ENCODE measurements at regions not wholly inside any gene's neighbourhood (a gene's known extent, or its start where the extent isn't known, plus 50 kb on each side); places are given as distances from the start of the nearest gene placed in this dataset.

GRCh38 chr6:156352861-156353260 lies 424.3 kb upstream of the ARID1B start:
- Mint-ChIP-seq H3K9me3 (peaks cover 4% of the 10 kb centered on the region), H3K4me3 (no peak overlapping the region), H3K27ac (no peak overlapping the region), H3K27me3 (no peaks in the 10 kb centered on the region), H3K4me1 (no peaks in the 10 kb centered on the region), H3K36me3 (ENCODE audit: low read depth) (peaks cover 17% of the 10 kb centered on the region)
- ATAC-seq (replicated peaks): no peak

DNA sequence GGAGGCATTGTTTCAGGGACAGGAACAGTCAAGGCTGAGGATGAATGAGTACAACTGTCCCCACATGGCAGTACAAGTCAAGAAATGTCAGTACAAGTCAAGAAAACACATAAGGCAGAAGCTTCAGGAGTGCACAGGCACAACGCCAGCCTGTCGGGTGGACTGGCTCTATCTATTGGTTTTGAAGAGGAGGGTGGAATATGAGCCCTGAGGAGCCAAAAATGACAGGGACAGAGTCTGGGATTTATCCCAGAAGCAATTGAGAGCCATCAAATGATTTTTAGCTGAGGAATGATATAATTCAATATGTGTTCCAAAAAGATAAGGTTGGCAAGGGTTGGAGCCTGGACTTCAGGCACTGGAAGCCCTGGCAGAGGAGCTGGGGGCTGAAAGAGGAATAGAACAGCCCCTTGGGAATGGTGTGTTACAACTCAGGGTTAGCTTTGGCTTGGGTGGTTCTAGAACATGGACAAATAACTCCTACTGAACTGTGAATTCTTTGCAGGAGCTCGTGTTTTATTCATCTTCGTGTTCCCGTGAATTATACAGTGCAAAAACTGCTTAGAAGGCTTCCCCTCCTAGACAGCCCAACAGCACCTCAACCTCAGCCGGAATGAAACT lies 425.7 kb upstream of the ARID1B start:
- Mint-ChIP-seq H3K27me3 (no peaks in the 10 kb centered on the region), H3K4me1 (no peaks in the 10 kb centered on the region), H3K27ac (no peak overlapping the region), H3K9me3 (peaks cover 4% of the 10 kb centered on the region), H3K4me3 (no peak overlapping the region), H3K36me3 (ENCODE audit: low read depth) (peaks cover 11% of the 10 kb centered on the region)
- no peak for ATAC-seq (replicated peaks)

DNA sequence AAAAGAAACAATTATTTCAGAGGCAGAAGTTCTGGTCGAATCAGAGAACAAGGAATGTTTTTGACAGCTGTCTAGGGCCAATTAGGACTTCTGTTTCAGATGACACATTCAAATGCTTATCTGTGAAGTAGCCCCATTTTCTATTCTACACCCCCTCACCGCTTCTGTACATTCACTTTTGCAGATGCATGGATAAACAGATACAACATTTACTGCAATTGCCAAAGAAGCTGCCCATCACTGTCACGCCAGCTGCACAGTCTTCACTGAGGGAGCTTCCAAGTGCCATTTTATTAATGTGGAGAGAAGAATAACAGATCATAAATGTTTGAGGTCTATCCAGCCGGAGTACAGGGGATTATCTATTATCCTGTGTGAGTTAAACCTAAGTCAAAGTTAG lies 426.8 kb upstream of the ARID1B start:
- no peaks in the 10 kb centered on the region for H3K27me3 Mint-ChIP-seq
- H3K4me1 Mint-ChIP-seq: no peaks in the 10 kb centered on the region
- no peak overlapping the region for H3K4me3 Mint-ChIP-seq
- peaks cover 4% of the 10 kb centered on the region for H3K9me3 Mint-ChIP-seq
- no peak for ATAC-seq (replicated peaks)
- no peak overlapping the region for H3K27ac Mint-ChIP-seq
- no peaks in the 10 kb centered on the region for H3K36me3 Mint-ChIP-seq (ENCODE audit: low read depth)

DNA sequence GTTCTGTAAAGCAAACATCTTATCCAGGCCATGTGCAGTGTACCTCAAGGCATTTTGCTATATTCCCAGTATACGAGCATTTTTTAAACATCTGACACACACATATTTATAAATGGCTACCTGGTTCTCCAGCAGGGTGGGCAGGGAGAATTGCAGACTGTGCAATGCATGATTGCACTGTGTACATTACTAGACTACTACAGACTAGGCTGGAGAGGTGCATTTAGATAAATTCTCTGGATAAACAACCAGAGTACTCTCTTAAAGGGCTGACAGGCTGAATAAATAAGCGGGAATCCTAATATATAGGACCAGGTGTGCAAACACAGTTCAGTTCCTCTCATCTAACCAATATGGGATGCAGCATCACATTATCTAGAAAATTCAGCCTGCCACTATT lies 428.3 kb upstream of the ARID1B start:
- no peaks in the 10 kb centered on the region for H3K4me1 Mint-ChIP-seq
- no peak for ATAC-seq (replicated peaks)
- no peak overlapping the region for H3K27ac Mint-ChIP-seq
- no peaks in the 10 kb centered on the region for H3K27me3 Mint-ChIP-seq
- H3K36me3 Mint-ChIP-seq (ENCODE audit: low read depth): no peaks in the 10 kb centered on the region
- no peak overlapping the region for H3K4me3 Mint-ChIP-seq
- peaks cover 4% of the 10 kb centered on the region for H3K9me3 Mint-ChIP-seq

DNA sequence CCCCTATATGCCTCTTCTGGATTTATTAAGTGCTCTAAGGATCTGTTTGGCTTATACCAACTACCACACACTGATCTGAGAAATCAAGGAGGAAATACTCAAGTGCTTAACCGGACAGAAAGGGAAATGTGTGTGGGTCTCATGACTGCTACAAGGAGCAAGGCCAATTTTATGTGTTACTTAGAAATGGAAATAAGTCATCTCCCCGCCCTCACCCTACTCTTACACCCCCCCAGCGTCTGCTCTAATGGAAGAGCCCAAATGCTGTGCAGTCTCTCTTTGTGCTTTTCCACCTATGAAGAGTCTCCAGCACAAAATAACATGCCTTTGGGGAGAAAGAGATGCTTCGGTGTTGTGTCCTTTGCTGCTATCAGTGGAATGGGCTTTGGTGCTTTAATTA lies 428.8 kb upstream of the ARID1B start:
- H3K36me3 Mint-ChIP-seq (ENCODE audit: low read depth): no peaks in the 10 kb centered on the region
- H3K27me3 Mint-ChIP-seq: no peaks in the 10 kb centered on the region
- H3K9me3 Mint-ChIP-seq: peaks cover 4% of the 10 kb centered on the region
- H3K4me3 Mint-ChIP-seq: no peak overlapping the region
- no peak overlapping the region for H3K27ac Mint-ChIP-seq
- ATAC-seq (replicated peaks): no peak
- no peaks in the 10 kb centered on the region for H3K4me1 Mint-ChIP-seq

- peaks cover 4% of the 10 kb centered on the region for H3K9me3 Mint-ChIP-seq
- no peak overlapping the region for H3K27ac Mint-ChIP-seq
- H3K36me3 Mint-ChIP-seq (ENCODE audit: low read depth): no peaks in the 10 kb centered on the region
- no peaks in the 10 kb centered on the region for H3K27me3 Mint-ChIP-seq
- H3K4me1 Mint-ChIP-seq: no peaks in the 10 kb centered on the region
- ATAC-seq (replicated peaks): no peak
- H3K4me3 Mint-ChIP-seq: no peak overlapping the region
Observed at GRCh38 chr6:156347656-156348055, 429.5 kb upstream of the ARID1B start.

GRCh38 chr6:156347246-156347645 lies 429.9 kb upstream of the ARID1B start:
- H3K9me3 Mint-ChIP-seq: peaks cover 4% of the 10 kb centered on the region
- no peaks in the 10 kb centered on the region for H3K36me3 Mint-ChIP-seq (ENCODE audit: low read depth)
- H3K27me3 Mint-ChIP-seq: no peaks in the 10 kb centered on the region
- no peak overlapping the region for H3K4me3 Mint-ChIP-seq
- H3K27ac Mint-ChIP-seq: no peak overlapping the region
- no peak for ATAC-seq (replicated peaks)
- H3K4me1 Mint-ChIP-seq: no peaks in the 10 kb centered on the region

- Mint-ChIP-seq H3K36me3 (ENCODE audit: low read depth) (no peaks in the 10 kb centered on the region), H3K4me1 (no peaks in the 10 kb centered on the region), H3K27ac (no peak overlapping the region), H3K9me3 (no peaks in the 10 kb centered on the region), H3K27me3 (no peaks in the 10 kb centered on the region), H3K4me3 (no peak overlapping the region)
- ATAC-seq (replicated peaks): no peak
Observed at GRCh38 chr6:156345700-156346099, 431.5 kb upstream of the ARID1B start.

DNA sequence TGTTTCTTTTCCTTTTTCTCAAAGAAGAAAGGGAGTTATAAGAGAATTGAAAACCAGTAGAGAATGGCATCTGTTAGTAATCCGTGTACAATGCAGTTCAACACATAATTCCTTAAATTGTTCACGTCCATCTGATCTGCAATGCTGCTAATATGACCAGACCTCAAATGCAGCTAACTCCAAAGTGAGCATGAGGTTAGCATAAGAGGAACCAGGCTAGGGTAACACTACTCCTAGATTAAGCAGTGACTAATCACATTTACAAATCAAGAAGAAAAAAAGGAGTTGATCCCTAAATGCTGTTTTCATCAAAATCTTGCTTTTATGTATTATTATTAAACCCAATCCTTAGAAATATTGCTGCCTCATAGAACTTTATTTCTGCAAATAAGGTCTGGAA lies 432.7 kb upstream of the ARID1B start:
- H3K4me1 Mint-ChIP-seq: no peaks in the 10 kb centered on the region
- no peak for ATAC-seq (replicated peaks)

DNA sequence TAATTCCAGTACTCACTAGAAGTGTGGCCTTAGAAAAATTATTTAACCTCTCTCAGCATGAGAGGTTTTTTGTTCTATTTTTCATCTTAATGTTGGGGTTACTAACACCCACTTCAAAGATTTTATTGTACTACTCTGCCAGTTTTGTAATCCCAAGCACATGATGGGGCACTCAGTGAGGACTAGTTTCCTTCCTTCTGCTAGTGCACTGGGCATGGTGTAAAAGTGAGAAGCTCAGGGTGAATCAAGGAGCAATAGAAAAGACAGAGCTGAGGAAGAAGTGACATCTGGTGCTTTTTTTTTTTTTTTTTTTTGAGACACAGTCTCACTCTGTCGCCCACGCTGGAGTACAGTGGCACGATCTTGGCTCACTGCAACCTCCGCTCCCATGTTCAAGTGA lies 439.4 kb upstream of the ARID1B start:
- no peak overlapping the region for H3K27ac Mint-ChIP-seq
- H3K36me3 Mint-ChIP-seq (ENCODE audit: low read depth): peaks cover 7% of the 10 kb centered on the region
- peaks cover 10% of the 10 kb centered on the region for H3K9me3 Mint-ChIP-seq
- ATAC-seq (replicated peaks): no peak
- H3K4me3 Mint-ChIP-seq: no peak overlapping the region
- no peaks in the 10 kb centered on the region for H3K4me1 Mint-ChIP-seq
- H3K27me3 Mint-ChIP-seq: no peaks in the 10 kb centered on the region

More for the DNA sequence above, 432.7 kb upstream of the ARID1B start:
- H3K4me3 Mint-ChIP-seq: no peak overlapping the region
- H3K27ac Mint-ChIP-seq: no peak overlapping the region
- no peaks in the 10 kb centered on the region for H3K27me3 Mint-ChIP-seq
- H3K9me3 Mint-ChIP-seq: no peaks in the 10 kb centered on the region
- no peaks in the 10 kb centered on the region for H3K36me3 Mint-ChIP-seq (ENCODE audit: low read depth)

- H3K4me1 Mint-ChIP-seq: no peaks in the 10 kb centered on the region
- H3K27ac Mint-ChIP-seq: no peak overlapping the region
- H3K36me3 Mint-ChIP-seq (ENCODE audit: low read depth): peaks cover 10% of the 10 kb centered on the region
- peaks cover 13% of the 10 kb centered on the region for H3K9me3 Mint-ChIP-seq
- no peak overlapping the region for H3K4me3 Mint-ChIP-seq
- no peaks in the 10 kb centered on the region for H3K27me3 Mint-ChIP-seq
- ATAC-seq (replicated peaks): no peak
Observed at GRCh38 chr6:156336733-156337132, 440.4 kb upstream of the ARID1B start.

- H3K4me3 Mint-ChIP-seq: no peak overlapping the region
- ATAC-seq (replicated peaks): no peak
- H3K27me3 Mint-ChIP-seq: no peaks in the 10 kb centered on the region
- H3K27ac Mint-ChIP-seq: no peak overlapping the region
- peaks cover 16% of the 10 kb centered on the region for H3K36me3 Mint-ChIP-seq (ENCODE audit: low read depth)
- H3K9me3 Mint-ChIP-seq: peaks cover 16% of the 10 kb centered on the region
- H3K4me1 Mint-ChIP-seq: no peaks in the 10 kb centered on the region
Observed at GRCh38 chr6:156336089-156336488, 441.1 kb upstream of the ARID1B start.

DNA sequence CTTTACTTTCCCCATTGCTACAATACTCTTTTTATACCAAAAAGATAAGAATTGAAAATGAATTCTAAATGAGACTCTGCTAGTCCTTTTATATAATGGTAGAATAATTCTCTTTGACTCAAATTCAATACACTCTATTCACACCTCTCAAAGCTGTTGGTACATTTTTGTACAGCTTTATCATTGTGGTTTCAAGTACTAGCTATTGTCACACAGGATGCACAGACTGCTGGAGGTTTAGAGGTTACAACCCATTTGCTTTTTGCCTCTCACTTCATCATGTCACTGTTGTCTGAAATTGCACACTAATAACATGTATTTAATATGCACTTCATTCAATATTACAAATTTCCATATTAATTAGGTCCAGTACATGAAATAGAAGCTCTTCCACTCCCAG lies 442.2 kb upstream of the ARID1B start:
- H3K36me3 Mint-ChIP-seq (ENCODE audit: low read depth): peaks cover 20% of the 10 kb centered on the region
- no peak overlapping the region for H3K4me3 Mint-ChIP-seq
- no peaks in the 10 kb centered on the region for H3K27me3 Mint-ChIP-seq
- H3K9me3 Mint-ChIP-seq: peaks cover 16% of the 10 kb centered on the region
- no peaks in the 10 kb centered on the region for H3K4me1 Mint-ChIP-seq
- no peak for ATAC-seq (replicated peaks)
- H3K27ac Mint-ChIP-seq: no peak overlapping the region

- Mint-ChIP-seq H3K4me3 (no peak overlapping the region), H3K4me1 (no peaks in the 10 kb centered on the region), H3K9me3 (peaks cover 12% of the 10 kb centered on the region), H3K27ac (no peak overlapping the region), H3K27me3 (no peaks in the 10 kb centered on the region), H3K36me3 (ENCODE audit: low read depth) (no peaks in the 10 kb centered on the region)
- ATAC-seq (replicated peaks): no peak
Observed at GRCh38 chr6:156319707-156320106, 457.5 kb upstream of the ARID1B start.

DNA sequence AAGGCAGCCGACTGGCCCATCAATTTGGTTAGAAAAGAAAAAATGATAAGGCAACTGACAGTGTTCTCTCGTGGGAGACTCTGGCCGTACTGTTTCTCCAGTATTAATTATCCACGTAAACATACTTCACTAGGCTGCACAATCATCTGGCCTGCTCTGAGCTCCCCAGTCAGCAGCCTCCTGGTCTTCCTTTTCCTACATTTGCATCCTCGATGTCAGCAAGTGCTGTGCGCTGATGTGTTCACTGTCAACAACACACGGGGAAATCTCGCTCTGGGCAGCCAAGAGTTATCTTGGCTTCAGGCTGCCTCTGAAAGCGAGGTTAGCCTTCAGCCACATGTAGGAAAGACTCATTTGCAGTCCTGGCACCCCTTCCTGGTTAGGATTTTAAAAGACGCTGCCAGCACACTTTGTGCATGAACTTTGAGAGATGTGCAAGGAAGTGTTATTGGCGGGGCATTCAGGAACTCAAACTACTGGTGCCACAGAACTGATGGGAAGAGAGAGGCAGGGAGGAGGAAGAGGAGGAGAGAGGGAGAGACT lies 460.5 kb upstream of the ARID1B start:
- H3K4me3 Mint-ChIP-seq: no peak overlapping the region
- H3K27ac Mint-ChIP-seq: no peak overlapping the region
- H3K9me3 Mint-ChIP-seq: peaks cover 10% of the 10 kb centered on the region
- H3K27me3 Mint-ChIP-seq: no peaks in the 10 kb centered on the region
- no peaks in the 10 kb centered on the region for H3K4me1 Mint-ChIP-seq
- no peaks in the 10 kb centered on the region for H3K36me3 Mint-ChIP-seq (ENCODE audit: low read depth)
- ATAC-seq (replicated peaks): no peak

DNA sequence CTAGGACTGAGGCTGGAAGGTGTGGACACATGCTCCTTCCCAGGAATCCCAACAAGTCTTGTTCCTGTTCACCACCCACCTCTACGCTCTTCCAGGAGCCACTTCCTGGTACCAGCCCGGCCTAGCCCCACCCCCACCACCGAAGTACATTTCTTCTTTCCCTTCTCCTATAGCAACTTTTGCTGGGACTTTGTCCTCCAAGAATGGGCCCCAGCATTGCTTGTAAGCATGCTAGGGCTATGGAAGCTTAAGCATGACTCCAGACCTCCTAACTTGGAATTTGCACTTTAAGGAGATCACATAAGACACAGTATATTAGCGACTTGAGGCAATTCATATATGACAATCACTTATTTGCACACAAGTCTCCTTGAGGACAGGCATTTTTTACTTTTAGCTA lies 462.0 kb upstream of the ARID1B start:
- H3K4me3 Mint-ChIP-seq: no peak overlapping the region
- peaks cover 7% of the 10 kb centered on the region for H3K9me3 Mint-ChIP-seq
- no peaks in the 10 kb centered on the region for H3K36me3 Mint-ChIP-seq (ENCODE audit: low read depth)
- no peaks in the 10 kb centered on the region for H3K4me1 Mint-ChIP-seq
- H3K27me3 Mint-ChIP-seq: no peaks in the 10 kb centered on the region
- ATAC-seq (replicated peaks): no peak
- H3K27ac Mint-ChIP-seq: no peak overlapping the region
